HG03342 (cell line): ENCODE measurements at regions not wholly inside any gene's neighbourhood (a gene's known extent, or its start where the extent isn't known, plus 50 kb on each side); places are given as distances from the start of the nearest gene placed in this dataset.

Experiments
- ATAC-seq: cut with Tn5 transposase; IDR thresholded peaks from one replicate; pipeline ENCODE4 v1.9.1; 2021; ENCODE audit warnings: mild to moderate bottlenecking, moderate library complexity; ENCODE audit not compliant: unreplicated experiment

GRCh38 chr6:66772800-66773199 lies 1065.8 kb upstream of the EYS start:
- no peak for ATAC-seq

- no peak for ATAC-seq
These were observed 1064.6 kb upstream of the EYS start for GRCh38 chr6:66771626-66772025.

- no peak for ATAC-seq
These were observed 1044.6 kb upstream of the EYS start for GRCh38 chr6:66751630-66752029.

DNA sequence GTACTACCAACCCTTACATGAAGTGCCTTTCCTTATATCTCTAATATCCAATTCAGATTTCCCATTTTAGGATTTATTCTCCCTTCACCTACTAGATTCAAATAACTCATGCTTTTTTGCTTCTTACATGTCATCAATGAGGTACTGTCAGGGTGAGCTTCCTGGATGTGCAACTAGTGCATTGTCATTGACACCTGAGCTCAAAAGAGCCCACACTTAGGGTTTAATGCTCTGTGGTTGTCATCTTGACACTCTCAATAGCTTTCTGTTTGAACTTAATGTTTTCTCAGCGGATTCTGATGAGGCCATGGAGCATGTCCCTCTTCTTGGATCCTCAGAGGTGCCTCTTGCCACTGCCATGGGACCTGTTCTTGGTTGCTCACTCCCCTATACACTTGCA lies 1033.3 kb upstream of the EYS start:
- ATAC-seq: no peak

GRCh38 chr6:66735106-66735890 lies 1028.3 kb upstream of the EYS start:
- no peak for ATAC-seq

- ATAC-seq: no peak
These were observed 1024.3 kb upstream of the EYS start for GRCh38 chr6:66731310-66731709.

DNA sequence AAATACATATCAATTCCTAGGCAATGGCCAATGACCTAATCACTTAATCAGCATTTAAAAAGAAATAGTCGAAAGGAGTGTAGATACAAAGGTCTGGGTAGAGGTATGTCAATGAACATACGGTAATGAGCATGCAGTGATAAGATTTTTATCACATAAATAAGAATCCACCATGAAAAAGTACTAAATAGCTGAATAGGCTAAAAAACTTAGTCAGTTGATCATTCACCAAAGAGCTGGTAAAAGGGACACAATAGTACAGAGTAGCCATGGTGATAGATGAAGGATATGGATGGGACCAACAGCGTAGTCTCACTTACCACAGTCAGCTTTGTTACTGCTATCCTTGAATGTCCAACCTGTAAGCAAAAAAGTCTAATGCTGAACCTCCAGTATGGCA lies 1018.6 kb upstream of the EYS start:
- no peak for ATAC-seq

DNA sequence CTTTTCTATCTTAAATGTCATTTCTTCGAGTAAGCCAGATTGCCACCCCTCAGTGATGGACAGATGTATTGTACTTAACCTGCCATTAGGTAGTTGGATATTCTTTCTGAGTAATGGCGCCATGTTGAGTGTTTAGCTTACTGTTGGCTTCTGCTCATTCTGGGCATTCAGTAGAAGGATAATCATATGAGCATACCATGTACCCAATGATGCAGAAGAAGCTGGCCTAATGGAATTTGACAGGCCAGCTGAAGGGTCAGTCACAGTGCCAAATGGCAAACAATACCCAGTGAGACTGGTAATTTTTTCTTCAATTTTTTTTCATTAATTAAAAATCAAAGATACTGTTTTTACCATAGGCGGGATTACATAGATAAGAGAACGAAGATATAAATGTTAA lies 1010.8 kb upstream of the EYS start:
- no peak for ATAC-seq

DNA sequence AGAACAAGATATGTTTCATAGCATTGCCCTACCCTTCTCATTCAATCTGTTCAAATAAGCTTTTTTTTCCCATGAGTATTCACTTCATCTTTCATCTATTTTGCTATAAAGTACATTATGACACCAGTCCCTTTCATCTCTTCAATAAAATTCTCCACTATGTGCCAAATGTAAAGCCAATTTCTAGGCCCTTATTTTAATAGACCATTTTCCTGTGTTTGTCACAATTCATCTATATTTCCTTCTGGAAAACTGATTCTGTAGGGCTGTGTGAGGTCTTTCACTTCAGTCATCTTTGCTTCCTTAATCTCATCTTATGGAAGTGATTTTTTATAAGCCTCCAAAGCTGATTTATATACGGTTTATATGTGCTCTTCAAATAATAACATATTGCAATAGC lies 992.4 kb upstream of the EYS start:
- no peak for ATAC-seq

DNA sequence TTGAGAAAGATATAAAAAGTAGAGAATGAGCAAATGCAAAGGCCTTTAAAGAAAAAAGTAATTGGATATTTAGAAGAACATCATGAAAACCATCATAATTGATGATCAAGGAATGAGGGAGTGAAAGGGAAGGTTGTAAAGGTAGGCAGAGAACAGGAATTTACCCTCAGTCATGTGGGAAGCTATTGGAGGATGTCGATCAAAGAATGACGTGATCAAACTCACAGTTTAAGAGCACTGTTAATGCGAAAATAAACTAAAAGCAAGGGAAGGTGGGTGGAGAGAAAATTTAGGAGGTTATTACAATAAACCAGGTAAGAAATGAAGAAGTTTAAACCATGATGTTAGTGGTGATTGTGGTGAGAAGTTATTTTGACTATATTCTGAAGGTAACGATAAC lies 982.6 kb upstream of the EYS start:
- no peak for ATAC-seq

DNA sequence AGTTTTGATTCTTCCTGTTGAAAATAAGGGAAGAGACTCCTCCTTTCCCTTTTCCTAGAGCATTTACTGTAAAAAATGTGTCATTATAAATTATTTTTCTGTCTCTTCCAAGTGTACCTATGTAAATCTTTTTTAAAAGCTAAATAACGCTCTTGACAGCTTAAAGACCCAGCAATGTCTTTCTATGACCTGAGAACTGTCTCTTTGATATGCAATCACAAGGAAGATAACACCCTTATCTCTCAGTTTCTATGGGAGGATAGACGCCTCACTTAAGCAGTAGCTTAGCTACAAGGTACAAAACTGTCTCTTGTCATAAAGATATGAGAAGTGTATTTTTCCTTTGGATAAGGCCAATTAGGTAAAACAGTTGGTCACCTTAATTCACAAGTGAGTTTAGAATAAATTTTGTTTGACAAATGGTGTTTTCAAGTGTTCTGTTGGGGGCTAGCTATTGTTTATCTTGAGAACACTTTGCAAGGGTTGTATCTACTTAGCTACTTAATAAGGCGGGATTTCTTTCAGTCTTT lies 980.6 kb upstream of the EYS start:
- ATAC-seq: no peak

GRCh38 chr6:66675906-66676305 lies 968.9 kb upstream of the EYS start:
- no peak for ATAC-seq

- ATAC-seq: no peak
These were observed 957.1 kb upstream of the EYS start for GRCh38 chr6:66664112-66664511.

GRCh38 chr6:66662721-66663507 lies 955.9 kb upstream of the EYS start:
- ATAC-seq: no peak

GRCh38 chr6:66662196-66662595 lies 955.2 kb upstream of the EYS start:
- no peak for ATAC-seq

GRCh38 chr6:66655420-66655819 lies 948.4 kb upstream of the EYS start:
- ATAC-seq: no peak

GRCh38 chr6:66638518-66638917 lies 931.5 kb upstream of the EYS start:
- no peak for ATAC-seq

DNA sequence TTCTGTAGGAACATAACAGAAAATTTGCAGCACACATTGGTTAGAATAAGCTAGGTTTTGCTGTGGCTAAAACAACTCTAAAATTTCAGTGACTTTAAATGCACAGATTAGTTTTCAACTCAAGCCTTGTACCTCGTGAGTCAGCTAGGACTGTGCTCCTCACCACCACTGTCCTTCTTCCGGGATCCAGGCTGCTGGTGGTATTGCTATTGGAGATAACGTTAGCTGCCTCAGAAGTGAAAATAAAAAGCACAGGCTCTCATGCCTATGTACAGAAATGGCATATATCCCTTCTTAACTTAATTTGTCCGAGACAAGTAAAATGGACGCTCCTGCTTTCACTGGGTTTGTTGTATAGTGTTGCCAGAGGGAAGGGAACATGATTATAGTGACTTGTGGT lies 931.1 kb upstream of the EYS start:
- ATAC-seq: no peak

GRCh38 chr6:66628917-66629316 lies 921.9 kb upstream of the EYS start:
- no peak for ATAC-seq

DNA sequence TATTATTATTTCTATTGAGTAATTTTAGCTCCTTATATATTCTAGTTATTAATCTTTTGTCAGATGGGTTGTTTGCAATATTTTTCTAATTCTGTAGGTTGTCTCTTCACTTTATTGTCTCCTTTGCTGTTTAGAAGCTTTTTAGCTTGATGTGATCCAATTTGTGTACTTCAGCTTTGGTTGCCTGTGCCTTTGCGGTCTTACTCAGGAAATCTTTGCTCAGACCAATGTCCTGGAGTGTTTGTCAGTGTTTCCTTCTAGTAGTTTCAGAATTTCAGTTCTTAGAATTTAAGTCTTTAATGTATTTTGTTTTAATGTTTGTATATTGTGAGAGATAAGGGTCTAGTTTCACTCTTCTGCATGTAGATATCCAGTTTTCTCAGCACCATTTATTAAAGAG lies 916.0 kb upstream of the EYS start:
- no peak for ATAC-seq

DNA sequence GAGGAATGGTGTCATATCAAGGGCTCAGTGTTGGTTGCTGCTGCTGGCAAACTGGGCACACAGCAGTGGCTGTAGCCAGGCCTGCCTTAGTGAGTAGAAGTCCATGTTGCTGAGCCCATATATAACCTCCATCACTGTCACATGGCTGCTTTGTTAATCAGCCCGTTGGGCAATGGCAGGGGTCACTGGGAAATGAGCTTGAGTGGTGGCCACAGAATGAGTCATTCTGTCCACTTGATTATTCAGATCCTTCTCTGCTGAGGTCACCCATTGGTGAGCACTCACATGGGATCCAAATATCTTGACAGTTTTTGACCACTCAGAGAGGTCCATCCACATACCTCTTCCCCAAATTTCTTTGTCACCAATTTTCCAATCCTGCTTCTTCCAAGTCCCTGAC lies 898.9 kb upstream of the EYS start:
- no peak for ATAC-seq

DNA sequence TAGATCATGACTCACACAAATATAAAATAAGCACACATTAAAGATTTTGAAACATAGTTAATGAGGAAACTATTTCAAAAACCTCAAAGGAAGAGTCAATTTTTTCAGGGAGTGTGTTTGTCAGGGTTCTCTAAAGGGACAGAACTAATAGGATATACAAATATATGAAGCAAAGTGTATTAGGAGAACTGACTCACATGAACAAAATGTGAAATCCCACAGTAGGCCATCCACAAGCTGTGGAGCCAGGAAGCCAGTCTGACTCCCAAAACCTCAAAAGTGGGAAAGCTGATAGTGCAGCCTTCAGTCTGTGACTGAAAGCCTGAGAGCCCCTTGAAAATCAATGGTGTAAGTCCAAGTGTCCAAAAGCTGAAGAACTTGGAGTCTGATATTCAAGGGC lies 898.0 kb upstream of the EYS start:
- no peak for ATAC-seq
